Esophagus muscularis mucosa (tissue), 4 donors: ENCODE measurements at regions not wholly inside any gene's neighbourhood (a gene's known extent, or its start where the extent isn't known, plus 50 kb on each side); places are given as distances from the start of the nearest gene placed in this dataset.

ENCODE experiments used
- CTCF ChIP-seq, 3 experiments: fragments of 200-600 bp in 2 of 3; fragments of 450-650 bp in 1 of 3; sonication (generic) in 2 of 3; IDR thresholded peaks; one replicate each; pipeline ENCODE4 v1.5.1; 2017 to 2019; ENCODE audit warnings: antibody characterized with exemption in 3 of 3, mild to moderate bottlenecking in 2 of 3, moderate library complexity in 1 of 3
- EP300 ChIP-seq: sonication (generic); formaldehyde crosslinking; IDR thresholded peaks from one replicate; pipeline ENCODE4 v1.6.1; 2017; ENCODE audit warnings: antibody characterized with exemption
- POLR2A ChIP-seq: fragments of 450-650 bp; IDR thresholded peaks from one replicate; pipeline ENCODE4 v1.6.1; 2017; ENCODE audit warnings: antibody characterized with exemption, moderate library complexity, mild to moderate bottlenecking, low read depth
- POLR2AphosphoS5 ChIP-seq, 2 donors: sonication (generic); formaldehyde crosslinking; IDR thresholded peaks; one replicate each; pipeline ENCODE4 v1.6.1; 2017; ENCODE audit warnings: antibody characterized with exemption in 2 of 2

GRCh38 chr17:62147284-62147683 lies 82.2 kb upstream of the MED13 start:
- TF ChIP-seq POLR2A (no peak), CTCF (IDR thresholded peaks at IDR 0.05) (no peak), EP300 (no peak), POLR2AphosphoS5 (IDR thresholded peaks at IDR 0.05) (no peak)
